VCaP (cell line): ENCODE measurements at regions not wholly inside any gene's neighbourhood (a gene's known extent, or its start where the extent isn't known, plus 50 kb on each side); places are given as distances from the start of the nearest gene placed in this dataset.

Experiments used
- H3K27ac ChIP-seq: fragments of 450-650 bp; 2 replicates; pipeline ENCODE4 v1.5.1; 2017
- CTCF ChIP-seq: fragments of 450-650 bp; conservative IDR thresholded peaks from 2 replicates; pipeline ENCODE4 v1.5.1; 2017; ENCODE audit warnings: mild to moderate bottlenecking, moderate library complexity

DNA sequence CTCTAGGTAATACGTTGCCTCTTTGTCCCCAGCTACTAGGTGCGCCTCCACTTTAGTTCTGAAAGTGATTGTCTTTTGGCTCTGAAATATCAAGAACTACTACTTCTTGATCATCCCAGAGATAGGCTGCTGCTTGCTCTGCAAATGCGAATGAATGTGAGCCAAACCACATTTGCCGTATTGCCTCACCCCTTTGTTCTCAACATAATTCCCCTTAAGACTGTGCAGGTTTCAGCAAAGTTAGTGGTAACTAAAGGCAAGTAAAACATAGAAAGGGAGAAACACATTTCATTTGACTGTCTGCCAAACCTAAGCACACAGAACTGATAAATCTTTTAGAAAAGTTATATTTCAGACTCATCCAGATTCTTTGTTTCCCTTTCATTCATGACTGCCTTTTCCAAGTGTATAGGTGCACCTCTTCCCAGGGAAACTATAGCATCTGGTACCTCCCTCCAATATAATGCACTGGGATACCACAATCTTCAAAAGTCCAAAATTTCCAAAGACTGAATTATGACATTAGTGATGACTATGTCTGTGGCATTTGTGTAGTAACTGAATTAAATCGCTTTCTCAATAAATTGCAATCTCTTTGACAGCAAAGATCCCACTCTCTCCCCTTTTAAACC, 720.6 kb upstream of the CBLB start:
- H3K27ac ChIP-seq, result no peak overlapping the region
- no peak for TF ChIP-seq CTCF

DNA sequence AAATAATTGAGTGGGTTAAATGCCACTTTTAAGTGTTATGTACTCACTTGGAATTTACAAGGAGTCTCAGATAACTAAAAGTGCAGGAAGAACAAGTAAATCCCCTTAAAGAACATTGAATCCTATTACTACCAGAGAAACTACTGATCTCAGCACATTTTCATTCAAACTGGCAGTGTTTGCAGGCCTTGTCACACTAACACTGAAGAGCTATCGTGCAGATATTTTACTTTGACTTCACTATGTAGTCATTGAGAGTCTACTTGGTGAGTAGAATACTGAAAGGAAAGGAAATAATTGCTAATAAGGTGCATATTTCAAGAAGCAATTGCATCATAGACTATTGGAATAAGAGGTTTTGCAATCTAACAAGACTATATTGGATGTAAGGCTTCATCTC, 721.4 kb upstream of the CBLB start:
- no peak for TF ChIP-seq CTCF

GRCh38 chr3:106593381-106593780, 724.6 kb upstream of the CBLB start:
- no peak for TF ChIP-seq CTCF
- no peak overlapping the region for H3K27ac ChIP-seq

More for the DNA sequence above, 721.4 kb upstream of the CBLB start:
- no peak overlapping the region for H3K27ac ChIP-seq

- peak; percentile 91 for TF ChIP-seq CTCF
- H3K27ac ChIP-seq, result peak overlapping the region; percentile 29
These were observed 741.0 kb upstream of the CBLB start for GRCh38 chr3:106609666-106610301.

- TF ChIP-seq CTCF, result no peak
- H3K27ac ChIP-seq, result peak overlapping the region; percentile 29
These were observed 741.6 kb upstream of the CBLB start for GRCh38 chr3:106610362-106610959.

GRCh38 chr3:106611116-106611515, 742.3 kb upstream of the CBLB start:
- peak overlapping the region; percentile 29 for H3K27ac ChIP-seq
- TF ChIP-seq CTCF, result no peak

DNA sequence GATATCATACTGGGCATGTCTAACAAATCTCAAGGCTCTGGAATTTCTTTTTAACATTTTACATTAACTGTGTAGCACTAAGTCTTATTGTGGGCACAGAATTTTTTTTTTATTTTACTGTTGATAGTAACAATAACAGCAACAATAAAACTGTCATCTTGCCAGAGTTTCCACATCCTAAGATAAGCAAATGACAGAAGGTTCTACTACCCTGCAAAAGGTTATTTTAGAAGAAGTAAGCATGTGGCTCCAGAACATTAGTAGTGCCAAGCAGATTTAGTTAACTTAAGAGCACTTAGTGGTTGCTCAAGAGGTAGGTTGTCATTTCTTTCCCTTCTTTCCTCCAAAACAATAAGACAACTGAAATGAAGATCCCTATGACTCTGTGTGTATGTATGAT, 743.0 kb upstream of the CBLB start:
- no peak overlapping the region for H3K27ac ChIP-seq
- no peak for TF ChIP-seq CTCF
